ENCODE measurements at regions not wholly inside any gene's neighbourhood (a gene's known extent, or its start where the extent isn't known, plus 50 kb on each side); places are given as distances from the start of the nearest gene placed in this dataset.

- TF ChIP-seq CTCF (conservative IDR thresholded peaks at IDR 0.05 in 1 of 2, IDR thresholded peaks at IDR 0.05 in 1 of 2; ENCODE audit: low read depth in 1 of 2, low read length in 2 of 2), result no peak
- TF ChIP-seq EZH2 (IDR thresholded peaks at IDR 0.05; ENCODE audit: low read length, missing control alignments), result no peak
These were observed 202.0 kb upstream of the SEMA3C start for GRCh38 chr7:81120803-81121202.

Measured in fibroblast of lung (primary cell).